ENCODE measurements at regions not wholly inside any gene's neighbourhood (a gene's known extent, or its start where the extent isn't known, plus 50 kb on each side); places are given as distances from the start of the nearest gene placed in this dataset.
A peak's percentile ranks its signal among the peaks of the same experiment; 100 is the strongest.
"Not testable (repeated sequence)": the region's sequence is repeated elsewhere in the genome, so short reads cannot be mapped to it uniquely, and the experiment has no call there.

- Mint-ChIP-seq H3K4me1 (peaks cover 31% of the 10 kb centered on the region), H3K36me3 (ENCODE audit: low read depth) (no peaks in the 10 kb centered on the region), H3K4me3 (peak overlapping the region in 1 of 3 experiments; percentile 20)
Measured at GRCh38 chr20:51931371-51931781, 129.1 kb upstream of the SALL4 start.

GRCh38 chr20:51930775-51931174, 128.5 kb upstream of the SALL4 start:
- TF ChIP-seq CTCF (IDR thresholded peaks at IDR 0.05; ENCODE audit: unreplicated experiment in 3 of 3): no peak
- Mint-ChIP-seq H3K4me1 (peaks cover 29% of the 10 kb centered on the region), H3K4me3 (no peak overlapping the region), H3K36me3 (ENCODE audit: low read depth) (no peaks in the 10 kb centered on the region), H3K9me3 (peaks cover 4% of the 10 kb centered on the region), H3K27me3 (ENCODE audit: low read depth) (peaks cover 6% of the 10 kb centered on the region), H3K27ac (peak overlapping the region in 1 of 3 experiments; percentile 66)

More at GRCh38 chr20:51931371-51931781, 129.1 kb upstream of the SALL4 start:
- peaks cover 4% of the 10 kb centered on the region for H3K9me3 Mint-ChIP-seq
- H3K27ac Mint-ChIP-seq: peak overlapping the region in 2 of 3 experiments; percentile 40 to 66
- H3K27me3 Mint-ChIP-seq (ENCODE audit: low read depth): peaks cover 6% of the 10 kb centered on the region
- TF ChIP-seq CTCF (IDR thresholded peaks at IDR 0.05; ENCODE audit: unreplicated experiment in 3 of 3): no peak

GRCh38 chr20:51928931-51929330, 126.6 kb upstream of the SALL4 start:
- Mint-ChIP-seq H3K4me1 (peaks cover 17% of the 10 kb centered on the region), H3K4me3 (no peak overlapping the region)
- no peak for TF ChIP-seq CTCF (IDR thresholded peaks at IDR 0.05; ENCODE audit: unreplicated experiment in 3 of 3)

GRCh38 chr20:51927970-51928369, 125.6 kb upstream of the SALL4 start:
- H3K36me3 Mint-ChIP-seq (ENCODE audit: low read depth); H3K9me3 Mint-ChIP-seq; H3K4me3 Mint-ChIP-seq; H3K27me3 Mint-ChIP-seq (ENCODE audit: low read depth); H3K27ac Mint-ChIP-seq: not testable (repeated sequence)
- H3K4me1 Mint-ChIP-seq: peaks cover 12% of the 10 kb centered on the region

More at GRCh38 chr20:51928931-51929330, 126.6 kb upstream of the SALL4 start:
- Mint-ChIP-seq H3K27ac (no peak overlapping the region), H3K9me3 (peaks cover 4% of the 10 kb centered on the region), H3K27me3 (ENCODE audit: low read depth) (no peaks in the 10 kb centered on the region), H3K36me3 (ENCODE audit: low read depth) (no peaks in the 10 kb centered on the region)

- peaks cover 11% of the 10 kb centered on the region for H3K4me1 Mint-ChIP-seq
- TF ChIP-seq CTCF (IDR thresholded peaks at IDR 0.05; ENCODE audit: unreplicated experiment in 3 of 3): no peak
- no peak overlapping the region for H3K4me3 Mint-ChIP-seq
- H3K36me3 Mint-ChIP-seq (ENCODE audit: low read depth): no peaks in the 10 kb centered on the region
- H3K9me3 Mint-ChIP-seq: peaks cover 4% of the 10 kb centered on the region
- H3K27ac Mint-ChIP-seq: peak overlapping the region in 1 of 3 experiments; percentile 12
- H3K27me3 Mint-ChIP-seq (ENCODE audit: low read depth): no peaks in the 10 kb centered on the region
Measured at GRCh38 chr20:51926670-51927305, 124.5 kb upstream of the SALL4 start.

- H3K36me3 Mint-ChIP-seq (ENCODE audit: low read depth): no peaks in the 10 kb centered on the region
- no peaks in the 10 kb centered on the region for H3K9me3 Mint-ChIP-seq
- no peaks in the 10 kb centered on the region for H3K27me3 Mint-ChIP-seq (ENCODE audit: low read depth)
- TF ChIP-seq CTCF (IDR thresholded peaks at IDR 0.05; ENCODE audit: unreplicated experiment in 3 of 3): no peak
- no peak overlapping the region for H3K4me3 Mint-ChIP-seq
- H3K27ac Mint-ChIP-seq: no peak overlapping the region
- H3K4me1 Mint-ChIP-seq: no peaks in the 10 kb centered on the region
Measured at GRCh38 chr20:51924509-51924908, 122.2 kb upstream of the SALL4 start.

Measured in nephron (organoid).